Suprapubic skin (tissue), 4 donors: ENCODE measurements at regions not wholly inside any gene's neighbourhood (a gene's known extent, or its start where the extent isn't known, plus 50 kb on each side); places are given as distances from the start of the nearest gene placed in this dataset.

Source experiments
- POLR2A ChIP-seq, 2 donors: fragments of 450-650 bp; IDR thresholded peaks; one replicate each; pipeline ENCODE4 v1.6.1; 2017; ENCODE audit warnings: antibody characterized with exemption in 2 of 2, mild to moderate bottlenecking in 2 of 2, moderate library complexity in 2 of 2
- POLR2AphosphoS5 ChIP-seq, 3 donors: sonication (generic); formaldehyde crosslinking; IDR thresholded peaks; one replicate each; pipeline ENCODE4 v1.6.1; 2017; ENCODE audit warnings: antibody characterized with exemption in 3 of 3
- TF ChIP-seq, protein P1 (sequence below), 2 donors: fragments of 200-600 bp in 1 of 2; fragments of 450-650 bp in 1 of 2; sonication (generic) in 1 of 2; IDR thresholded peaks; one replicate each; pipeline ENCODE4 v1.5.1; 2016 to 2019; ENCODE audit warnings: antibody characterized with exemption in 2 of 2, mild to moderate bottlenecking in 1 of 2, moderate library complexity in 1 of 2

DNA sequence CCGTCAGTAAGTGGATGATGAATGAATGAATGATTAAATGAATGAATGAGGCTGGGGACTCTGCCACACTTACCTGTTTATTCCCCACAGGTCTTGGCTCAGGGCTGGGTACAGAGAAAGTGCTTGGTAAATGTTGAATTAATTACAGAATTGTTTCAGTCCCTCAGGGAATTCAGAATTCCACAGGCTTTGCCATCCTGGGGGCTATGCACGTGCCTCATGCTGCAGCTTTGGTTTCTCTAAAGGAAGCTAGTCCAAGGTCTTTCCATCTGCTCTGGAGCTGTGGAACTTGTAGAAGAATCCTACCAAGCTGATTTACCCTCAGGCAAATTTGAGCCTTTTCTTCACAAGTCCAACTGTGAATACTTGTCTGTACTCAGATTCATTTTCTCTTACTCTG is 376.8 kb upstream of the AJAP1 start:
- TF ChIP-seq, protein P1, sequence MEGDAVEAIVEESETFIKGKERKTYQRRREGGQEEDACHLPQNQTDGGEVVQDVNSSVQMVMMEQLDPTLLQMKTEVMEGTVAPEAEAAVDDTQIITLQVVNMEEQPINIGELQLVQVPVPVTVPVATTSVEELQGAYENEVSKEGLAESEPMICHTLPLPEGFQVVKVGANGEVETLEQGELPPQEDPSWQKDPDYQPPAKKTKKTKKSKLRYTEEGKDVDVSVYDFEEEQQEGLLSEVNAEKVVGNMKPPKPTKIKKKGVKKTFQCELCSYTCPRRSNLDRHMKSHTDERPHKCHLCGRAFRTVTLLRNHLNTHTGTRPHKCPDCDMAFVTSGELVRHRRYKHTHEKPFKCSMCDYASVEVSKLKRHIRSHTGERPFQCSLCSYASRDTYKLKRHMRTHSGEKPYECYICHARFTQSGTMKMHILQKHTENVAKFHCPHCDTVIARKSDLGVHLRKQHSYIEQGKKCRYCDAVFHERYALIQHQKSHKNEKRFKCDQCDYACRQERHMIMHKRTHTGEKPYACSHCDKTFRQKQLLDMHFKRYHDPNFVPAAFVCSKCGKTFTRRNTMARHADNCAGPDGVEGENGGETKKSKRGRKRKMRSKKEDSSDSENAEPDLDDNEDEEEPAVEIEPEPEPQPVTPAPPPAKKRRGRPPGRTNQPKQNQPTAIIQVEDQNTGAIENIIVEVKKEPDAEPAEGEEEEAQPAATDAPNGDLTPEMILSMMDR (IDR thresholded peaks at IDR 0.05), result no peak
- TF ChIP-seq POLR2A (IDR thresholded peaks at IDR 0.05) (no peak), POLR2AphosphoS5 (IDR thresholded peaks at IDR 0.05) (no peak)
